Effector memory CD4-positive, alpha-beta T cell (primary cell): ENCODE measurements at regions not wholly inside any gene's neighbourhood (a gene's known extent, or its start where the extent isn't known, plus 50 kb on each side); places are given as distances from the start of the nearest gene placed in this dataset.

Source experiments
- DNase-seq, 3 donors: peaks; one replicate each; pipeline ENCODE4 v3.0.0-alpha.2; 2020
- H3K27ac ChIP-seq: 2 replicates; pipeline ENCODE4 v1.7.0; 2013; ENCODE audit warnings: mild to moderate bottlenecking, low read length, moderate library complexity; ENCODE audit not compliant: insufficient read depth, poor library complexity, severe bottlenecking
- H3K27me3 ChIP-seq: replicated peaks from 2 replicates; pipeline ENCODE4 v1.7.0; 2013; ENCODE audit warnings: mild to moderate bottlenecking, low read length; ENCODE audit not compliant: insufficient read depth, control insufficient read depth, poor library complexity, severe bottlenecking
- H3K36me3 ChIP-seq: 2 replicates; pipeline ENCODE4 v1.7.0; 2013; ENCODE audit warnings: mild to moderate bottlenecking, low read length, moderate library complexity; ENCODE audit not compliant: control insufficient read depth, insufficient read depth
- H3K4me1 ChIP-seq: 2 replicates; pipeline ENCODE4 v1.7.0; 2013; ENCODE audit warnings: low read length, mild to moderate bottlenecking; ENCODE audit not compliant: control insufficient read depth, insufficient read depth, poor library complexity, severe bottlenecking
- H3K4me3 ChIP-seq: 2 replicates; pipeline ENCODE4 v1.7.0; 2013; ENCODE audit warnings: low read length, low read depth, mild to moderate bottlenecking; ENCODE audit not compliant: insufficient read depth, poor library complexity, severe bottlenecking
- H3K9me3 ChIP-seq: 2 replicates; pipeline ENCODE4 v1.7.0; 2013; ENCODE audit warnings: mild to moderate bottlenecking, low read length, moderate library complexity; ENCODE audit not compliant: control insufficient read depth

DNA sequence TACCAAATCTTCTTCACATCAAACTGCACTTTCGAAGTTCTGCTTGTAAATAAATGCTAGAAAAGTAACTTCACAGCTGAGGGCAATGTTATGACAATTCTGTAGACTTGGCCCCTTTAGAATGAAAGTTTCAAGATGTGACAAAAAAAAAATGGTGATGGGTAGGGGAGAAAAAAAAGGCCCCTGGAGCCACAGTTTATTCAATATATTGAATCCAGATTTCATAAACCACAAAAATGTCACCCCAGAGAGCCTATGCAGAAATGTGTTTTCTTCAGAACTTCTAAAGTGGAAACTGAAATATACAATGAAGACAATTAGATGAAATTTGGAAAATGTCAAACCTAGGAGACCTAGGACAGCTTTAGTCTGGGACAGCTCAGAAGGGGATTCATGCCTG is 143.1 kb downstream of the EDN3 start:
- H3K4me1 ChIP-seq, result no peaks in the 10 kb centered on the region
- H3K4me3 ChIP-seq, result no peak overlapping the region
- no peaks in the 10 kb centered on the region for H3K36me3 ChIP-seq
- H3K9me3 ChIP-seq, result no peaks in the 10 kb centered on the region
- peaks cover 2% of the 10 kb centered on the region for H3K27me3 ChIP-seq
- no peak for DNase-seq
- no peak overlapping the region for H3K27ac ChIP-seq

DNA sequence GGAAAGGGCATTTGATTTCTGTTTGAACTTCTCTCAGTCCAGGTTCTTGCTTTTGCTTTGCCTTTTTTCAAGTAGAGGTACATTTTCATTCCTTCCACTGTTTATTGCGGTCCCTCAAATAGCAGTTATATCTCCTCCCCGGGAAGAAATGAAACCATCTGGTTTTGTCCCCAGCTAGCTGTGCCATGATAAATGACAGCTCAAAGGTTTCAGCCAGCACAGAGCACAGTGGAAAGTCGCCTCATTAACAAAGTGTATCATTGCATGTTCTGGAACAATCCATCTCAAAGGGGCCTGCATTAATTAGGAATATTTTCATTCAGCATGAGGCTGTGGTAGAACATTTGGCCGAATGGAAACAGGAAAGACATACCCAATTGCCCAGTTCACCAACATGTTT is 146.0 kb downstream of the EDN3 start:
- DNase-seq, result no peak
- Histone ChIP-seq H3K27ac (no peak overlapping the region), H3K9me3 (no peaks in the 10 kb centered on the region), H3K4me1 (no peaks in the 10 kb centered on the region), H3K27me3 (peaks cover 7% of the 10 kb centered on the region), H3K4me3 (no peak overlapping the region), H3K36me3 (no peaks in the 10 kb centered on the region)

DNA sequence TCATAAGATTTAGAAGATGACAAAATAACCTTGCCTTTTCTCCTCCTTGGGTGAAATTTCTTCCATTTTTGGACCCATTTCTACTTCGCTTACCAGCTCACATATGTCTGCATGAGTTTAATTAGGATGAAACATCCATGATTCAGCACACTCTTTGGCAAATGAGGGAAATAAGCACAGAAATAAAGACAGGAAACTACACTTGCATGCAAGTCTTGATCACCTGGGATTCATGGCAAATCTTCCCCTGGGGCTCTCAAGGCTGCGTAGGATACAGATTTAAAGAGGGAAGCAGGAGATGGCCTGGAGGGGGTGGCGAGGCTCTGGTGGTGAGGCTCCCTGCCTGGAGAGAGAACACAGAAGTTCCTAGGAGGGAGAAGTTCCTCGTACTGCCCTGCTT is 147.8 kb downstream of the EDN3 start:
- DNase-seq, result no peak
- H3K9me3 ChIP-seq, result no peaks in the 10 kb centered on the region
- H3K27me3 ChIP-seq, result peaks cover 7% of the 10 kb centered on the region
- H3K4me3 ChIP-seq, result no peak overlapping the region
- H3K36me3 ChIP-seq, result no peaks in the 10 kb centered on the region
- no peak overlapping the region for H3K27ac ChIP-seq
- no peaks in the 10 kb centered on the region for H3K4me1 ChIP-seq

DNA sequence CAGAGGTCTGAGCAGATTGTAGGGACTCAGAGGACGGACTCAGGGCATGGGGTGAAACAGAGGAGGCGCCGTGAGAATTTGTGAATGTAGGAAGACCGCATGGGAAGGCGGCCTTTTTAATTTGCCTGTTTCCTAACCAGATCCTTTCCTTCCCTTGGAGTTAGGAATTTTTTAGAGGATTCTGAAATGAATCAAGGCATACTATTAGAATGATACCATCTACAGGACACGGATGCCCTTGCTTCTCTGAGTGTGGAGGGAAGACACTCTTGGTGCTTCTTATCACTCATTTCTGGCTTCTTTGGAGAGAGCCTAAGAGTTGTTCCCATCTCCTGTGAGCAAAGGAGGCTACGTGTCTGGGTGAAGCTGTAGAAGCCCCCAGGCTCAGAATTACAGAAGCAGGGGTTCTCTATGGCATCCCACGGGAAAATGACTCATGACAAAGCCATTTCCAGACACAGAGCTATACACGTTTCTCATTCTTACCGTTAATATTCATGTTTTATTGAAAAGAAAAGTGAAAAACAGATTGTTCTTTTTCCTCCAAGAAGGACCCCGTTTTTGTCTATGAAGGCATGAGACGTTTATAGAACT is 148.5 kb downstream of the EDN3 start:
- Histone ChIP-seq H3K36me3 (no peaks in the 10 kb centered on the region), H3K27me3 (peaks cover 6% of the 10 kb centered on the region), H3K9me3 (no peaks in the 10 kb centered on the region), H3K4me1 (no peaks in the 10 kb centered on the region), H3K27ac (no peak overlapping the region), H3K4me3 (no peak overlapping the region)
- no peak for DNase-seq

DNA sequence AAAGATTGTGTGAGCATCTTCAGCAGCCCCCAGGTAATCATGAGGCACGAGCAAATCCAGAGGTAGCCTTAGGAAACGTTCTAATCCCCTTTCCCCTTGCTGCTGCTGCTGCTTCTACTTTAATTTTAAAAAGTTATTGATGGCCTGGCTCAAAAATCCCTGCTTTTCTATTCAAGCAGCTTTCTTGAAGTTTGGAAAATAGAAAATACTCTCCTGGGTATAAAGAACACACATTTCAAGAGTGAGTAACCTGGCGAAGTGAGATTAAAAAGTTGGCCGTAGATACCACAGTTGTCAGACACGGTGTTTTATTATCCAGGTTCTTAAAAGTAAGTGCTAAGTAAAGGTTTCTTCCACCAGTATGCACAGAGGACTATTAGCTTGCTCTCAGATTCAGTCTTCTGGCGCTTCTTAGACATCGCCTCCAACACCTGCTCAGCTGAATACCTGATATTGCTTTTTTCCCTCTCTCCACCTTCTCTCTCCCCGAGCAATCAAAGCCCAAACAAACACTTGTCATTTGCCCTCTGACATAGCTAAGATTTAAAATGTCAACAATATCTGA is 150.7 kb downstream of the EDN3 start:
- no peaks in the 10 kb centered on the region for H3K36me3 ChIP-seq
- H3K9me3 ChIP-seq, result no peaks in the 10 kb centered on the region
- H3K4me1 ChIP-seq, result no peaks in the 10 kb centered on the region
- H3K27me3 ChIP-seq, result peaks cover 4% of the 10 kb centered on the region
- no peak overlapping the region for H3K4me3 ChIP-seq
- H3K27ac ChIP-seq, result no peak overlapping the region
- DNase-seq, result no peak

DNA sequence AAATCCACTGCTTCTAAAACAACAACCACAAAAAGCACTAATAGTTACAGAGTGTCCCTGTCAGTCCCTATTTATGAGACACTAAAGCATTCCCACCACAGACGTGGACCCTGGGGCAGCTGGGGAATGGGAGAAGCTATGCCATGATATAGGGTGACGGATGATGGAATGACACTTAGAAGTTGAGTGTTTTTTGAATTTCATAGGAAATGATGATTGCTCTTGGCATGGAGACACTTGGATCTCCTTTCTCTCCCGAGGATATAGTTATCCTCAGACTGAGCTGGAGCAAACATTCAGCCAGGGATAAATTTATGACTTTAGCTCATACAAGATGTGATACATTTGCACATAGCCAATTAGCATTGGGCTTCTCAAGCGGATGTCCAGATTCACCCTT is 151.2 kb downstream of the EDN3 start:
- Histone ChIP-seq H3K27me3 (peaks cover 4% of the 10 kb centered on the region), H3K9me3 (no peaks in the 10 kb centered on the region), H3K4me3 (no peak overlapping the region), H3K36me3 (no peaks in the 10 kb centered on the region), H3K4me1 (no peaks in the 10 kb centered on the region), H3K27ac (no peak overlapping the region)
- no peak for DNase-seq

DNA sequence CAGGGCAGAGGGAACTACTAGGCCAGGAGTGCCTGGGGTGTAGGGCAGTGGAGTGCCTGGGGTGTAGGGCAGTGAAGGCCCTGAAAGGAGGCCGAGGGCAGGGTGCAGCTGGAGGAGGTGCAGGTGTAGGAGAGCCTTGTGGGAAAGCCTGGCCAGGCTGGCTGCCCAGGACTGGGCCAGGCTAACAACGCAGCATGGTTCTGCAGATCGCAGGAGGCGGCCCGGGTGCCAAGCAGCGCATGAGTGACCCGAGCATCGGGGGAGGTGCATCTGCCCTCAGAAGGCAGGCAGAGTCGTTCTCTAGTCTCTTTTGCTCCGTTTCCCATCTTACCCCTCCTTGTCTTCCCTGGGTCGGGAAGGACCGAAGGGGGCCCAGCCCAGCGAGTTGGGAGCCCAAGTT is 151.5 kb upstream of the PHACTR3 start:
- Histone ChIP-seq H3K4me1 (no peaks in the 10 kb centered on the region), H3K4me3 (no peak overlapping the region), H3K36me3 (no peaks in the 10 kb centered on the region), H3K27me3 (peaks cover 4% of the 10 kb centered on the region), H3K27ac (no peak overlapping the region), H3K9me3 (no peaks in the 10 kb centered on the region)
- DNase-seq, result no peak

DNA sequence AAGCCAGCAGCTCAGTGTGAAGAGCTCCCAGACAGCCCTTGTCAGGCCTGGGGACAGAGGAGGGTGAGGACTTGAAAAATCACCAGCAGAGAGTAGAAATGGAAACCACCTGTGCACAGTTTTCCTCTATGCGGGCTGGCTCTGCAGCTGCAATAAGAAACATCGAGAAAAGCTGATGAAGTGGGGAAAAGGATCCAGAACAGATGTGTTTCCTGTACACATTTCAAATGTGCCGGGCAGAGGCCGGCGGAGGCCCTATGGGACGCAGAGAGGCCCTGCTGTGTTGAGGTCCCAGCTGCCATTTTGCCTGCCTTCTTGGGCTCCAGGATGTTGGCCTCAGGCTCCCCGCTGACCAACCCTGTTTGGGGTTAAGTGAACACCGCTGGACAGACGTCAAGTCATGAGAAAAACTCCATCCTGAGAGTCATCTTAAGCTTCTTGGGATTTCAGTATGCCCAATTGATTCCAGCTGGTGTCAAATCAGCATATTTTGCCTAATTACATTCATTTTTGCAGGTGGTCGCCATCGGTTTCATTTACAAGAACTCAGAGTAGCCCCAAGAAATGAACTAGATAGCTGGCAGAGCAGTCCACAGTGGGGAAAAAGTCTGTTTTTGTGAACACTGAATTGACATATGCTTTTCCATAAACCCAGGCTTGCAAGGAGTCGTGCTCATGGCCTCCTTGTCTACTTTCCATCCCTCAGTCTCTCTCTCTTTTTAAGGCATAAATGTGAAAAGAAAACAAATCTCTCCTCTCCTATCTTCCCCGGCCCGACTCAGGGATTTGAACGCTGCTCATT is 150.4 kb upstream of the PHACTR3 start:
- no peak for DNase-seq
- H3K27me3 ChIP-seq, result peaks cover 4% of the 10 kb centered on the region
- no peak overlapping the region for H3K27ac ChIP-seq
- no peaks in the 10 kb centered on the region for H3K9me3 ChIP-seq
- no peak overlapping the region for H3K4me3 ChIP-seq
- no peaks in the 10 kb centered on the region for H3K36me3 ChIP-seq
- no peaks in the 10 kb centered on the region for H3K4me1 ChIP-seq

DNA sequence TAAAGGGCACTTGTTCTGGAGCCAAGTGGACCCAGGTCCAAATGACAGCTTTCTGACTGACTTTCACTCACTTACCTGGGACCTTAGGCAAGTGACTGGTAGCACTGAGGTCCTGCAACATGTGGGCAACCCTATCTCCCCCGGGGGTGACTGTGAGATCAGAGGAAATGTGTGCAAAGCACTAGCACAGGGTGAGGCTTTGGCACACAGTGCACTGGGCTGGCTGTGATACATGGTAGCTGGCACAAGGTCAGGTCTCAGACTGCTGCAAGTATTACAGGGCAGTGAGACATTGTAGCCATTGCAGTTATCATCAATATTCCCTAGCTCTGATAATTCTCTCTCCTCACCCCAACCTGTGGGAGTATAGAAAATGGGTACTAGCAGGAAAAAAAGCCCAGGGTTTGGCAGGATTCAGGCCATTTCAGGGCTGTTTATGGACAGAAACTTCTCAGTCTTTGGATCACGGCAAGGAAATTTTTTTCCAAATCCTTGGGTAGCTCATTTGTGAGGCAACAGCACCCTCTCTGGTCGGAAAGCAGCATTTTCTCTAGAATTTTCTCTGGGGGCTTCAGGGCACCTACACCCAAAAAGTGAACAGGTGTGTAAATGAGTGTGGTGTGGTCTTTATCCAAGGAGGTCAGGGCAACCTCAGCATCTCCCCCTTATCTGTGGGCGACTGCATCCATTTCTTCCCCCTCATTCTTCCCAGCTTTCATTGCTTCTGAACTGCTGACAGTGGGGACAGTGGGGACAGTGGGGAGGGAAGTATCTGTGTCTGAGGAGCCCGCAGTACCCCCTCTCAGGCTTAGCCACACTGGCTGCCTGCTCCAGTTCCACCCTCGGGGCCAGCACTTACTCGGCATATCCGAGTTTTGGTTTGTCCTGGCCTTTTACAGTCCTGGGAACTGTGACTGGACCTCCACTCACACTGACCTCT is 148.7 kb upstream of the PHACTR3 start:
- Histone ChIP-seq H3K27me3 (no peaks in the 10 kb centered on the region), H3K9me3 (no peaks in the 10 kb centered on the region), H3K4me1 (no peaks in the 10 kb centered on the region), H3K36me3 (no peaks in the 10 kb centered on the region), H3K27ac (no peak overlapping the region), H3K4me3 (no peak overlapping the region)
- no peak for DNase-seq
